ENCODE measurements at regions not wholly inside any gene's neighbourhood (a gene's known extent, or its start where the extent isn't known, plus 50 kb on each side); places are given as distances from the start of the nearest gene placed in this dataset.

- in situ Hi-C loops (cut with MboI; ENCODE audit: low pct_unique_long_range_greater_than_20kb in 2 of 9, low sequenced_read_pairs in 9 of 9, unreplicated experiment in 9 of 9): no loop called here
- no peak overlapping the region for H3K27ac ChIP-seq
- H3K4me1 ChIP-seq (replicated peaks in 1 of 2): no peaks in the 10 kb centered on the region
- 22 to 93% (median 72%) methylated on average over 1 to 4 of the region's 4 CpGs for WGBS, 10 experiments
- ATAC-seq (replicated peaks in 6 of 8): no peak
- no peak overlapping the region for H3K4me3 ChIP-seq
Measured at GRCh38 chr10:61332581-61332980, 120.6 kb downstream of the TMEM26 start.

- Histone ChIP-seq H3K27ac (no peak overlapping the region), H3K4me3 (no peak overlapping the region), H3K4me1 (replicated peaks in 1 of 2) (no peaks in the 10 kb centered on the region)
- in situ Hi-C loops (cut with MboI; ENCODE audit: low pct_unique_long_range_greater_than_20kb in 2 of 9, low sequenced_read_pairs in 9 of 9, unreplicated experiment in 9 of 9): no loop called here
- ATAC-seq (replicated peaks in 6 of 8): peak in 3 of 8 experiments; percentile 29 to 34 (median 30)
- 0 to 60% (median 44%) methylated on average over 1 to 3 of the region's 3 CpGs; no CpG with 5 or more reads in 4 of the 10 experiments for WGBS, 10 experiments
Measured at GRCh38 chr10:61330669-61331068, 122.5 kb downstream of the TMEM26 start.

GRCh38 chr10:61329854-61330253 is 123.3 kb downstream of the TMEM26 start:
- H3K4me3 ChIP-seq: no peak overlapping the region
- WGBS, 10 experiments: 8 to 100% (median 85%) methylated on average over 1 to 2 of the region's 2 CpGs; no CpG with 5 or more reads in 1 of the 10 experiments
- in situ Hi-C loops (cut with MboI; ENCODE audit: low pct_unique_long_range_greater_than_20kb in 2 of 9, low sequenced_read_pairs in 9 of 9, unreplicated experiment in 9 of 9): no loop called here
- no peak for ATAC-seq (replicated peaks in 6 of 8)
- H3K4me1 ChIP-seq (replicated peaks in 1 of 2): peaks cover 0 to under 1% of the 10 kb centered on the region in 2 donors
- no peak overlapping the region for H3K27ac ChIP-seq

GRCh38 chr10:61325223-61325960 is 127.8 kb downstream of the TMEM26 start:
- 11 to 100% (median 88%) methylated on average over 1 to 5 of the region's 5 CpGs for WGBS, 10 experiments
- in situ Hi-C loops (cut with MboI; ENCODE audit: low pct_unique_long_range_greater_than_20kb in 2 of 9, low sequenced_read_pairs in 9 of 9, unreplicated experiment in 9 of 9): no loop called here
- Histone ChIP-seq H3K4me1 (replicated peaks in 1 of 2) (peaks cover 11 to 26% of the 10 kb centered on the region in 2 donors), H3K27ac (no peak overlapping the region), H3K4me3 (no peak overlapping the region)
- no peak for ATAC-seq (replicated peaks in 6 of 8)

GRCh38 chr10:61323726-61324125 is 129.5 kb downstream of the TMEM26 start:
- Histone ChIP-seq H3K27ac (no peak overlapping the region), H3K4me3 (no peak overlapping the region), H3K4me1 (replicated peaks in 1 of 2) (peaks cover 11 to 27% of the 10 kb centered on the region in 2 donors)
- in situ Hi-C loops (cut with MboI; ENCODE audit: low pct_unique_long_range_greater_than_20kb in 2 of 9, low sequenced_read_pairs in 9 of 9, unreplicated experiment in 9 of 9): no loop called here
- ATAC-seq (replicated peaks in 6 of 8): no peak

- in situ Hi-C loops (cut with MboI; ENCODE audit: low pct_unique_long_range_greater_than_20kb in 2 of 9, low sequenced_read_pairs in 9 of 9, unreplicated experiment in 9 of 9): no loop called here
- WGBS, 10 experiments: 0 to 87% (median 80%) methylated on average over 1 to 3 of the region's 3 CpGs; no CpG with 5 or more reads in 3 of the 10 experiments
- no peak overlapping the region for H3K4me3 ChIP-seq
- peak in 4 of 8 experiments; percentile 23 to 74 (median 51) for ATAC-seq (replicated peaks in 6 of 8)
- H3K27ac ChIP-seq: no peak overlapping the region
- peaks cover 11 to 27% of the 10 kb centered on the region in 2 donors for H3K4me1 ChIP-seq (replicated peaks in 1 of 2)
Measured at GRCh38 chr10:61321041-61321857, 131.9 kb downstream of the TMEM26 start.

GRCh38 chr10:61320257-61320587 is 133.0 kb downstream of the TMEM26 start:
- no peak for ATAC-seq (replicated peaks in 6 of 8)
- WGBS, 10 experiments: 90 to 100% (median 100%) methylated on average over 2 to 5 of the region's 5 CpGs; no CpG with 5 or more reads in 3 of the 10 experiments
- peaks cover 11 to 27% of the 10 kb centered on the region in 2 donors for H3K4me1 ChIP-seq (replicated peaks in 1 of 2)
- no peak overlapping the region for H3K4me3 ChIP-seq
- H3K27ac ChIP-seq: no peak overlapping the region
- in situ Hi-C loops (cut with MboI; ENCODE audit: low pct_unique_long_range_greater_than_20kb in 2 of 9, low sequenced_read_pairs in 9 of 9, unreplicated experiment in 9 of 9): no loop called here

GRCh38 chr10:61319386-61320256 is 133.6 kb downstream of the TMEM26 start:
- H3K4me3 ChIP-seq: no peak overlapping the region
- in situ Hi-C loops (cut with MboI; ENCODE audit: low pct_unique_long_range_greater_than_20kb in 2 of 9, low sequenced_read_pairs in 9 of 9, unreplicated experiment in 9 of 9): no loop called here
- peak in 1 of 8 experiments; percentile 25 for ATAC-seq (replicated peaks in 6 of 8)
- peaks cover 11 to 24% of the 10 kb centered on the region in 2 donors for H3K4me1 ChIP-seq (replicated peaks in 1 of 2)
- H3K27ac ChIP-seq: no peak overlapping the region
- 26 to 97% (median 78%) methylated on average over 1 to 5 of the region's 5 CpGs for WGBS, 10 experiments

- in situ Hi-C loops (cut with MboI; ENCODE audit: low pct_unique_long_range_greater_than_20kb in 2 of 9, low sequenced_read_pairs in 9 of 9, unreplicated experiment in 9 of 9): no loop called here
- Histone ChIP-seq H3K4me1 (replicated peaks in 1 of 2) (peaks cover 11 to 23% of the 10 kb centered on the region in 2 donors), H3K4me3 (no peak overlapping the region), H3K27ac (no peak overlapping the region)
- ATAC-seq (replicated peaks in 6 of 8): no peak
Measured at GRCh38 chr10:61318429-61318828, 134.8 kb downstream of the TMEM26 start.

GRCh38 chr10:61317706-61318105 is 135.5 kb downstream of the TMEM26 start:
- in situ Hi-C loops (cut with MboI; ENCODE audit: low pct_unique_long_range_greater_than_20kb in 2 of 9, low sequenced_read_pairs in 9 of 9, unreplicated experiment in 9 of 9): no loop called here
- H3K4me3 ChIP-seq: no peak overlapping the region
- no peak overlapping the region for H3K27ac ChIP-seq
- H3K4me1 ChIP-seq (replicated peaks in 1 of 2): peaks cover 11 to 23% of the 10 kb centered on the region in 2 donors
- no peak for ATAC-seq (replicated peaks in 6 of 8)

GRCh38 chr10:61316676-61317265 is 136.4 kb downstream of the TMEM26 start:
- ATAC-seq (replicated peaks in 6 of 8): no peak
- peaks cover 11 to 15% of the 10 kb centered on the region in 2 donors for H3K4me1 ChIP-seq (replicated peaks in 1 of 2)
- no peak overlapping the region for H3K4me3 ChIP-seq
- 9 to 100% (median 100%) methylated on average over 1 of the region's 1 CpG; no CpG with 5 or more reads in 3 of the 10 experiments for WGBS, 10 experiments
- no peak overlapping the region for H3K27ac ChIP-seq
- in situ Hi-C loops (cut with MboI; ENCODE audit: low pct_unique_long_range_greater_than_20kb in 2 of 9, low sequenced_read_pairs in 9 of 9, unreplicated experiment in 9 of 9): no loop called here

- no peaks in the 10 kb centered on the region for H3K4me1 ChIP-seq (replicated peaks in 1 of 2)
- 50 to 93% (median 76%) methylated on average over 1 of the region's 1 CpG; no CpG with 5 or more reads in 2 of the 10 experiments for WGBS, 10 experiments
- no peak for ATAC-seq (replicated peaks in 6 of 8)
- in situ Hi-C loops (cut with MboI; ENCODE audit: low pct_unique_long_range_greater_than_20kb in 2 of 9, low sequenced_read_pairs in 9 of 9, unreplicated experiment in 9 of 9): no loop called here
- H3K4me3 ChIP-seq: no peak overlapping the region
- no peak overlapping the region for H3K27ac ChIP-seq
Measured at GRCh38 chr10:61314273-61314672, 138.9 kb downstream of the TMEM26 start.

- Histone ChIP-seq H3K27ac (no peak overlapping the region), H3K4me3 (no peak overlapping the region), H3K4me1 (replicated peaks in 1 of 2) (no peaks in the 10 kb centered on the region)
- in situ Hi-C loops (cut with MboI; ENCODE audit: low pct_unique_long_range_greater_than_20kb in 2 of 9, low sequenced_read_pairs in 9 of 9, unreplicated experiment in 9 of 9): no loop called here
- ATAC-seq (replicated peaks in 6 of 8): no peak
Measured at GRCh38 chr10:61313460-61313859, 139.7 kb downstream of the TMEM26 start.

All from motor neuron (in vitro differentiated cells).